Hypothalamus (tissue), 51 donors: ENCODE measurements at regions not wholly inside any gene's neighbourhood (a gene's known extent, or its start where the extent isn't known, plus 50 kb on each side); places are given as distances from the start of the nearest gene placed in this dataset.
"Not testable (repeated sequence)": the region's sequence is repeated elsewhere in the genome, so short reads cannot be mapped to it uniquely, and the experiment has no call there.

Experiments
- DNase-seq, 51 donors: peaks; one replicate each; lab custom pipeline; 2025; lab: John Stamatoyannopoulos, UW

- no peak for DNase-seq
These were observed 115.4 kb downstream of the PFDN4 start for GRCh38 chr20:54323227-54323734.

- no peak for DNase-seq
These were observed 116.2 kb downstream of the PFDN4 start for GRCh38 chr20:54324041-54324440.

- DNase-seq: no peak
These were observed 116.9 kb downstream of the PFDN4 start for GRCh38 chr20:54324652-54325285.

GRCh38 chr20:54335299-54335698, 127.4 kb downstream of the PFDN4 start:
- DNase-seq: no peak

GRCh38 chr20:54337144-54337543, 129.3 kb downstream of the PFDN4 start:
- no peak for DNase-seq

- DNase-seq: no peak
These were observed 131.2 kb downstream of the PFDN4 start for GRCh38 chr20:54339093-54339492.

- DNase-seq: no peak
These were observed 132.3 kb downstream of the PFDN4 start for GRCh38 chr20:54340206-54340605.

GRCh38 chr20:54340667-54341081, 132.8 kb downstream of the PFDN4 start:
- DNase-seq: no peak

GRCh38 chr20:54342258-54342920, 133.0 kb upstream of the DOK5 start:
- no peak for DNase-seq

GRCh38 chr20:54343099-54343498, 132.3 kb upstream of the DOK5 start:
- no peak for DNase-seq

- DNase-seq: no peak
These were observed 131.8 kb upstream of the DOK5 start for GRCh38 chr20:54343634-54344033.

GRCh38 chr20:54344832-54345231, 130.6 kb upstream of the DOK5 start:
- DNase-seq: no peak

- DNase-seq: peak in 1 of 51 donors; percentile 15
These were observed 130.1 kb upstream of the DOK5 start for GRCh38 chr20:54345301-54345724.

- no peak for DNase-seq
These were observed 129.6 kb upstream of the DOK5 start for GRCh38 chr20:54345821-54346220.

- no peak for DNase-seq
These were observed 129.1 kb upstream of the DOK5 start for GRCh38 chr20:54346276-54346675.

GRCh38 chr20:54347166-54347833, 128.1 kb upstream of the DOK5 start:
- no peak for DNase-seq

GRCh38 chr20:54350415-54350814, 125.0 kb upstream of the DOK5 start:
- DNase-seq: no peak

- DNase-seq: no peak
These were observed 123.8 kb upstream of the DOK5 start for GRCh38 chr20:54351371-54352136.

- not testable (repeated sequence) for DNase-seq
These were observed 122.9 kb upstream of the DOK5 start for GRCh38 chr20:54352541-54352940.

GRCh38 chr20:54353292-54353691, 122.1 kb upstream of the DOK5 start:
- DNase-seq: no peak
